Left lobe of liver (tissue), 2 donors: ENCODE measurements at regions not wholly inside any gene's neighbourhood (a gene's known extent, or its start where the extent isn't known, plus 50 kb on each side); places are given as distances from the start of the nearest gene placed in this dataset.
"Not testable (repeated sequence)": the region's sequence is repeated elsewhere in the genome, so short reads cannot be mapped to it uniquely, and the experiment has no call there.

Experiments
- ATAC-seq: fragments of 200-7000 bp; cut with Tn5 transposase; one replicate; pipeline ENCODE4 v1.9.1; 2020; ENCODE audit warnings: mild to moderate bottlenecking, moderate library complexity
- DNase-seq: peaks from one replicate; pipeline ENCODE4 v3.0.0-alpha.2; 2020; ENCODE audit warnings: low spot score
- donor health status: DM: no; HTN: no; CAD: no; lungs with moderate emphysema.
- donor health status: DM: no; HTN: yes; CAD: no.

DNA sequence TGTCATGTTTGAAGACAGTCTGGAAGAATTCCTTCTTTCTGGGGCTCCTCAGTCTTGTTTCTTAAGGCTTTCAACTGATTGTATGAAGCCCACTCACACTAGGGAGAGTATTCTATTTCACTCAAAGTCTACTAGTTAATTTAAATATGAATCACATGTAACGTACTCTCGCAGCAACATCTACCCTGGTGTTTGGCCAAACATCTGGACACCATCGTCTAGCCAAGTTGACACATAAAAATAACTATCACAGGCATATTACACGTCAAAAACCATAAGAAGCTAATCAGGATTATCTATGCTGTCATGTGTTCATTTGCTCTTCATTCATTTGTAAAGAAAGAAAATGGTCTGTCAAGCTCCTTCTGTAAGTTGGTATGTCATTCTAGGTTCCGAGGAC lies 787.4 kb downstream of the KCNJ2 start:
- DNase-seq (no peak), ATAC-seq (no peak)

GRCh38 chr17:70961341-70961740 lies 792.0 kb downstream of the KCNJ2 start:
- no peak for ATAC-seq

GRCh38 chr17:70968302-70968701 lies 799.0 kb downstream of the KCNJ2 start:
- no peak for DNase-seq
- ATAC-seq = no peak

More at GRCh38 chr17:70961341-70961740, 792.0 kb downstream of the KCNJ2 start:
- no peak for DNase-seq

DNA sequence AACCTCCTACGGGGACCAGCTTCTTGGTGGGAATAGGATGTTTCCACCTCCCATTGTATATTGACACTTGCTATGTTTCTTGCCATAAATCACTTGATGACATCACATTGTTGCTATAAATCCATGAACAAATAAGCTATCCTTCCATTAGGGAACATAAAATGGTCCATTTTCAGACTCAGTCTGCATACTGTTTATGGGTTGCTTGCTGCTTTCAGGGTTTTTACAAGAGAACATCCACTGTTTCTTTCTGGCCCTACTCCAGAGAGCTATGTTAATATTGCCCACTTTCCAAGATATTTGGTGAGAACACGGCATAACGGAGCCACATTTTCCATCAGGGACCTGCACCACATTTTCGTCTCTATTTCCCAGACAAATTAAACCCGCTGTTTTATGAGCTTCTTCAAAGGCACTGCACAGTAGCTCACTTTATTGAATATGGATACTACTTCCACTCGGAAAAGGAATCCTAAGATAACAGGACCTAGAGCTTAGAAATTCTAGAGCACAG lies 800.2 kb downstream of the KCNJ2 start:
- ATAC-seq (no peak), DNase-seq (no peak)

DNA sequence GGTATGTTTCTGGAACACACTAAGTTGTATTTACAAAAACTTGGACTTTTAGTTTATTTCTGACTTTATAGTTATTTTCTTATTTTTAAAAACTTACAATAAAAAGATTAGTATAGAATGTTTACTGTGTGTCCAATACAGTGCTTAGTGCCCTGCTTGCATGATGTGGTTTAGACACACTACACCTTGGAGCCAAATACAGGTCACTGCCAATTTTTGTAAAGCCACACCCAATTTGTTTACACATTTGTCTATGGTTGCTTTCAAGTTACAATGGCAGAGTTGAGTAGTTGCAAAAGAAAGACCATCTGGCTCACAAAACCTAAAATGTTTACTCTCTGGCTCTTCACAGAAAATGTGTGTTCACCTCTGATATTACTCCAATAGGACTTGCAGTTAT lies 807.1 kb downstream of the KCNJ2 start:
- no peak for DNase-seq
- peak; percentile 70 for ATAC-seq

GRCh38 chr17:70984873-70985272 lies 815.5 kb downstream of the KCNJ2 start:
- DNase-seq (no peak), ATAC-seq (no peak)

- ATAC-seq (no peak), DNase-seq (no peak)
Measured at GRCh38 chr17:70987867-70988340, 818.6 kb downstream of the KCNJ2 start.

DNA sequence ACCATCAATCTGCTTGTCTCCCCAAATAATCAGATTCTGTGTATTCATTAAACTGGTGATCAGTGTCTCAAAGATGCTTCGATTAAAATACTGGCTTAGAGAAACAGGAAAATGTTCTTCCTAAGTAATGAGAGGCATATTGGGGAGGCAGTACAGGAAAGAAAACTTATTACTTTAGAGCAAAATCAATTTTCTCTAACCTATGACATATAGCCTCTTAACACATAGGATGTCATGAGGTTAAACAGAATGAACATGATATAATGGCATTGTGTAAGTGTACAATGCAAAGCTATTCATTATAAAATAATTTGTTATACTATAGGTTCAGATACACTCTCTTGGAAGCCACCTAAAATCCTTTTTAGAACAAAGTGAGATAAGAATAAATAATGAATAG lies 819.3 kb downstream of the KCNJ2 start:
- DNase-seq (no peak), ATAC-seq (no peak)

- no peak for DNase-seq
- no peak for ATAC-seq
Measured at GRCh38 chr17:70989280-70989679, 819.9 kb downstream of the KCNJ2 start.

GRCh38 chr17:70994194-70994593 lies 824.9 kb downstream of the KCNJ2 start:
- DNase-seq (no peak), ATAC-seq (no peak)

DNA sequence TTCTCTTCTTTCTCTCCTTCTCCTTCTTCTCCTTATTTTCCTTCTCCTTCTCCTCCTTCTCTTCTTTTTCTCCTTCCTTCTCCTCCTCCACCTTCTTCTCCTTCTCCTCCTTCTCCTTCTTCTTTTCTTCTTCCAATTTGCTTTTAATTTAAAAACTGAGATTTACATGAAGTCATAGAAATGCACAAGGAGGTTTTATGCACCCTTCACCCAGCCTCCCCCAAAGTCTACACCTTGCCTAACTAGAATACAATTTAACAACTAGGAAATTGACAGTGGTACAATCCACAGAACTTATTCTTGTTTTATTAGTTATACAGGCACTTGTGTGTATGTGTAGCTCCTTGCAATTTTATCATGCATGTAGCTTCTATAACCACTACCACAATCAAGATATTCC lies 826.7 kb downstream of the KCNJ2 start:
- ATAC-seq (no peak), DNase-seq (no peak)

DNA sequence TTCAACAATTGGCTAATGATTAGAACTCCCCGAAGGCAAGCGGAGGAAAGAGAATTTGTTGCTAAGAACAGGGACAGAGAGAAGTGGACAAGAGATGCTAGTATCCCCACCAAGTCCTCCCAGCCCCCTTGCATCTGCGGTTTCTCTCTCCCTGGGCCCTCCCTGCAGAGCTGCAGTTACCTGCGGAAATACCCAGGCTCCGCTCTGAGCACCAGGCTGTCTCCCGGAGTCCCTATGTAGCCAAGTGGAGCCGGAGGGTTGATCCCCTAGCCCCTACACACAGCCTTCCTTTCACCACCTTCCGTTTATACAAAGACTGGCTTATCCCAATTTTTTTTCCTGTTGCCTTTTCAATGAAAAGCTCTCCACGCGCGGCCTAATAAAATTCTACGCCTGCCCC lies 834.4 kb downstream of the KCNJ2 start:
- ATAC-seq (no peak), DNase-seq (no peak)

DNA sequence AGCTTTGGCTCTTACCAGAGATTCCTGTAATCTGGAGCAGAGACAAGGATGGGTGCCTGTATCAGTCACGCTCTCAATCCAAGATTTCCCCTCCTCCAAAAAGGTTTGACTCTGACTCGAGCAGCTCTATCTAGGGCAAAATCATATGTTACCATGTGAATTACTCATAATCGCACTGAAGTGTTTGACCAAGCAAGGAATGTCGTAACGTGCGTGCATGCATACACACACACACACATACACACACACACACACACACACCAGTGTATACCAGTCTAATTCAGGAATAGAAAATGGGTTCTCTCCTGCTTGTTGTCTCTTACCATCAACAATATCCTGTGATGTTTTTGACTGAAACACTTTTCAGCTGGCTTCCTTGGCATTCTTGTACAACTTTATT lies 835.1 kb downstream of the KCNJ2 start:
- ATAC-seq (no peak), DNase-seq (no peak)

DNA sequence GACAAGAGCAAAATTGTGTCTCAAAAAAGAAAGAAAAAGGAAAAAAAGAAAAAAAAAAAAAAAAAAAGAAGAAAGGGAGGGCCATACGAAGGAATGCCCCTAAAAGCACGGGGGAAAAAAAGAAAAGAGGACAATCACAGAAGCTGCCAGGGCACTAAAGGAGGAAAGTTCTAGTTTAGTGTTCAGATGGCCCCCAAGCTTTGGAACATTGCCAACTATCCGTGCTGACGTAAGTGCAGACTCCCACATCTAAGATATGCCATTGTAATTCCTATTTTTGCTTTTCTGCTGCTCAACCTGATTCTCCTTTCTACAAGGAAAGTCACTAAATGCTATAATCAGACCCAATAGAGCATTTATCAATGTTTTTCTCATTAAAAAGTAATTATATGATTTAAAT lies 842.1 kb downstream of the KCNJ2 start:
- DNase-seq = no peak
- no peak for ATAC-seq

- no peak for ATAC-seq
- DNase-seq = no peak
Measured at GRCh38 chr17:71019699-71020098, 850.4 kb downstream of the KCNJ2 start.

DNA sequence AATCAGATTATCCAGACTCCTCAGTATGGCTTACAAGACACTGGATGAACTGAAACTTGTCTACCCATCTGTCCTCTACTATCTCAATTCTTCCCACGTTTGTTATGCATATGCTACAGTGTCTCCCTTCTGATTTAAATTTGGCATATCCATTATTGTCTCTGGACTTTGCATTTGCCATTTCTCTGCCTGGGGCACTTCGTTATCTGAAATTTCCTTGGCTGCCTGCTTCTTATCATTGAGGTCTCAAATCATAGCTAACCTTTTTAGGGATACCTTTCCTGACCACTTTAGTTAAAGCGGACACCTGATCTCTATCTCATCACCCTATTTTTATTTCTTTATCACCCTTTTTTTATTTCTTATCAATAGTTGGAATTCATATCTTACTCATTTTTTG lies 853.4 kb downstream of the KCNJ2 start:
- ATAC-seq (no peak), DNase-seq (no peak)

- ATAC-seq = no peak
- DNase-seq = no peak
Measured at GRCh38 chr17:71023249-71024030, 854.1 kb downstream of the KCNJ2 start.

- no peak for DNase-seq
- no peak for ATAC-seq
Measured at GRCh38 chr17:71024172-71024571, 854.8 kb downstream of the KCNJ2 start.

GRCh38 chr17:71024969-71025368 lies 855.6 kb downstream of the KCNJ2 start:
- no peak for ATAC-seq

DNA sequence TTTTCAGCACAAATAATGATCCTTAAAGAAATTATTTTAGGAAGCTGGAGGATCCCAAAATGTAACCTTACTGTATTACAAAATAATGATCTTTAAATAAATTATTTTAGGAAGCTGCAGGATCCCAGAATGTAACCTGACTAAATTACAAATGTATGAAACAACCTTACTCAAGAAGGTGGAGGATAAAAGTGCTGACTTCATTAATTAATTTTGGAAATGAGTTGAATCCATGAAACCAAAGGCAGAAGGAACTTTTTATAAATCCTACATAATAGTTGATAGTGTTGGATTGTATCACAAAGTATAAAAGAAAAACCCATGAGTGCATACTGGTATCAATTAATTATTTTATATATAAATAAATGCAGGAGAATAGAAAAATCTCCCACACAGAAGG lies 859.9 kb downstream of the KCNJ2 start:
- DNase-seq (no peak), ATAC-seq (no peak)

More at GRCh38 chr17:71024969-71025368, 855.6 kb downstream of the KCNJ2 start:
- DNase-seq = no peak

DNA sequence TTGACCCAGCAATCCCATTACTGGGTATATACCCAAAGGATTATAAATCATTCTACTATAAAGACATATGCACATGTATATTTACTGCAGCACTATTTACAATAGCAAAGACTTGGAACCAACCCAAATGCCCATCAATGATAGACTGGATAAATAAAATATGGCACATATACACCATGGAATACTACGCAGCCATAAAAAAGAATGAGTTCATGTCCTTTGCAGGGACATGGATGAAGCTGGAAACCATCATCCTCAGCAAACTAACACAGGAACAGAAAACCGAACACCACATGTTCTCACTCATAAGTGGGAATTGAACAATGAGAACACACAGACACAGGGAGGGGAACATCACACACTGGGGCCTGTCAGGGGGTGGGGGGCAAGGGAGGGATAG lies 862.0 kb downstream of the KCNJ2 start:
- DNase-seq, ATAC-seq: not testable (repeated sequence)

- no peak for DNase-seq
- ATAC-seq = no peak
Measured at GRCh38 chr17:71032746-71033273, 863.5 kb downstream of the KCNJ2 start.
